Activated CD4-positive, alpha-beta T cell treated with anti-CD3 and anti-CD28 coated beads, Interleukin-2, amount 10 ng/mL, durations not matched to agents 24 days and 14 days (primary cell): ENCODE measurements at regions not wholly inside any gene's neighbourhood (a gene's known extent, or its start where the extent isn't known, plus 50 kb on each side); places are given as distances from the start of the nearest gene placed in this dataset.

Source experiments
- DNase-seq: peaks from one replicate; pipeline ENCODE4 v3.0.0; 2022
- H3K27ac Mint-ChIP-seq: one replicate; pipeline ENCODE4 v1.8.0; 2022; ENCODE audit warnings: mild to moderate bottlenecking, mixed read lengths
- H3K27me3 Mint-ChIP-seq: one replicate; pipeline ENCODE4 v1.8.0; 2022; ENCODE audit warnings: mixed read lengths
- H3K36me3 Mint-ChIP-seq: one replicate; pipeline ENCODE4 v1.8.0; 2022; ENCODE audit warnings: low read depth, mild to moderate bottlenecking, mixed read lengths
- H3K4me1 Mint-ChIP-seq: one replicate; pipeline ENCODE4 v1.8.0; 2021; ENCODE audit warnings: mixed read lengths
- H3K4me3 Mint-ChIP-seq: one replicate; pipeline ENCODE4 v1.8.0; 2022; ENCODE audit warnings: mild to moderate bottlenecking, moderate library complexity, mixed read lengths
- H3K9me3 Mint-ChIP-seq: one replicate; pipeline ENCODE4 v1.8.0; 2021; ENCODE audit warnings: mixed read lengths
- intact Hi-C: fragments of 100-400 bp; cut with micrococcal nuclease; formaldehyde crosslinking; loops from one replicate; pipeline ENCODE4 v1.15.1; 2023

- H3K27ac Mint-ChIP-seq = no peak overlapping the region
- DNase-seq = no peak
- no peaks in the 10 kb centered on the region for H3K4me1 Mint-ChIP-seq
- peaks cover 3% of the 10 kb centered on the region for H3K9me3 Mint-ChIP-seq
- no peak overlapping the region for H3K4me3 Mint-ChIP-seq
- intact Hi-C loops = no loop called here
- no peaks in the 10 kb centered on the region for H3K36me3 Mint-ChIP-seq
- no peaks in the 10 kb centered on the region for H3K27me3 Mint-ChIP-seq
Observed at GRCh38 chr3:164608554-164609276, 469.6 kb downstream of the SI start.

DNA sequence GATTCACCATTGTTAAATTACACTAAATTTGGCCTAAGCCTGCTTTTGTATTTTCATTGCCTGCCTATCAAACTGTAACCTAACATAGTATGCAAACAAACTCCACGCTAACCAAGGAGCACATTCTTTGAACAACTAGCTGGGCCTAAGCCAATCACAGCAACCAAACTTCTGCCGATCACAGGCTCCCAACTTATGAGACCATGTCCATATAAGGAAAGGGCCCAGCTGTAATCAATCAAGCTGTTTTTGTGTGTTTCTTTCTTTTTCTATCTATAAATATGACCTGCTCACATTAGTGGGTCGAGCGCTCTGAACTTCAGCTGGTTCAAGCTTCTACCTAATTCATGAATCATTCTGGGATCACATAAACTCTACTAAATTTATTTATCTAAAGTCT is 473.6 kb downstream of the SI start:
- Mint-ChIP-seq H3K4me1 (no peaks in the 10 kb centered on the region), H3K4me3 (no peak overlapping the region), H3K27ac (no peak overlapping the region), H3K9me3 (peaks cover 3% of the 10 kb centered on the region), H3K36me3 (no peaks in the 10 kb centered on the region), H3K27me3 (no peaks in the 10 kb centered on the region)
- DNase-seq = no peak
- intact Hi-C loops = no loop called here

DNA sequence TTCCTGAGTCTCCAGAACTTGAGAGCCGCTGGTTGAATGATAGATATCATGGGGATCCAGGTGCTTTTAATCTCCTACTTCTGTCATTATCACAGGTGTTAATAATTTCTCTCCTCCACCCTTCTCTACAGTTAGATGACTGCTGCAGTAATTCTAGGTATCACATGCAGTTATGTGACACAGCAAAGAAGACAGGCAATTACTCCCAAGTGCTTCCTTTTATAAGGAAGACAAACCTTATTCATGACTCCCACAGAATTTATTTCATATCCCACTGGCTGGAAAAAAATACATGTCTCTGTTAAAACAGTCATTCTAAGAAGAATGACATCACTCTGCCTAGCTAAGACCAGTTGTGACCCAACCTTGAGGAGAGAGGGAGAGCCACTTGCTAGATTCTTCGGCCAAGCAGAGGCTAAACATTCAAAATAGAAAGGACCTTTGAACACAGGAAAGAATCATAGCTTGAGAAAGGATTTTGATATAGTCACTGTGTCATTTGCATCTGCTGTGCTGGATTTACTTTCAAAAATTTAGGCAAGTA is 500.6 kb downstream of the SI start:
- intact Hi-C loops = no loop called here
- H3K27ac Mint-ChIP-seq = no peak overlapping the region
- H3K27me3 Mint-ChIP-seq = no peaks in the 10 kb centered on the region
- DNase-seq = no peak
- no peaks in the 10 kb centered on the region for H3K36me3 Mint-ChIP-seq
- H3K4me3 Mint-ChIP-seq = no peak overlapping the region
- H3K9me3 Mint-ChIP-seq = peaks cover 3% of the 10 kb centered on the region
- no peaks in the 10 kb centered on the region for H3K4me1 Mint-ChIP-seq

- H3K36me3 Mint-ChIP-seq = no peaks in the 10 kb centered on the region
- intact Hi-C loops = no loop called here
- H3K9me3 Mint-ChIP-seq = no peaks in the 10 kb centered on the region
- no peaks in the 10 kb centered on the region for H3K4me1 Mint-ChIP-seq
- no peak overlapping the region for H3K27ac Mint-ChIP-seq
- no peak for DNase-seq
- no peak overlapping the region for H3K4me3 Mint-ChIP-seq
- H3K27me3 Mint-ChIP-seq = no peaks in the 10 kb centered on the region
Observed at GRCh38 chr3:164572436-164572835, 505.9 kb downstream of the SI start.

DNA sequence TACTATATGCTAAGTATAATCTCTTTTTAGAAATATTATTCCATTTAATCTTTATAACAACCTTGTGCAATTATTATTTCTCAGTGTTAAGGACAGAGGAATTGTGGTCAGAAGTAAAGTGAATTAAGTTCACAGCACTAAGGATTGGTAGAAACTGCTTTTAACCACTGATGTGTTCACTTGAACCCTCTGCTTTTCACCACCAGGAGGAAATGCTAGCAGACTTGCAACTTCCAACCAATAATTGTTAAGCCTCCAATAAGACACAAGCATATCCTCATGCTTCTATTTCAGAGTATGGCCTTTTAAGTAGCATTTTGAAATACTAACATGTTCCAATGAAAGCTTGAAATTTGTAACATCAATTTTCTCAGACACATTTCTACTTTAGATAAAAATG is 527.4 kb downstream of the SI start:
- Mint-ChIP-seq H3K27ac (no peak overlapping the region), H3K27me3 (no peaks in the 10 kb centered on the region), H3K9me3 (peaks cover 3% of the 10 kb centered on the region), H3K4me3 (no peak overlapping the region), H3K4me1 (no peaks in the 10 kb centered on the region), H3K36me3 (no peaks in the 10 kb centered on the region)
- DNase-seq = no peak
- intact Hi-C loops = no loop called here

- H3K4me3 Mint-ChIP-seq = no peak overlapping the region
- no peaks in the 10 kb centered on the region for H3K27me3 Mint-ChIP-seq
- no peak overlapping the region for H3K27ac Mint-ChIP-seq
- H3K36me3 Mint-ChIP-seq = no peaks in the 10 kb centered on the region
- no peaks in the 10 kb centered on the region for H3K4me1 Mint-ChIP-seq
- intact Hi-C loops = no loop called here
- peaks cover 4% of the 10 kb centered on the region for H3K9me3 Mint-ChIP-seq
- DNase-seq = no peak
Observed at GRCh38 chr3:164539215-164539614, 539.1 kb downstream of the SI start.

DNA sequence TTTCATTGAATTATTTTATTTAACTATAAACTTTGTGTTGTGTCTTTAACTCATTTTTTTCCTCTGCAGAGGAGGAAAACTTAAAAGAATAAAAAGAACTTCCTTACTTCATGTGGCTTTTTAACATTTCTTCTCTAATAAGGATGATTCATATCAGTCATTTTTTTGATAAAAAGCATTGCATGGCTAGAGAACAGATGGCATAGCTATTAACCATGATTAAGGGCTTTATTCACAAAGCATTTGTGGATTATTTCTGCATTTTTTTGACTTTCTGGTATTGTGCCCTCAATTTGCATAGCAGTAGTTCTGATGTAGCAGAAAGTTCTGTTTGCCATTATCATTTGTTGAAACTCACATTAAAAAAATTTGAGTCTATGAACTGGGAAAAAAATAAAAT is 540.8 kb downstream of the SI start:
- DNase-seq = no peak
- no peak overlapping the region for H3K4me3 Mint-ChIP-seq
- no peak overlapping the region for H3K27ac Mint-ChIP-seq
- H3K27me3 Mint-ChIP-seq = no peaks in the 10 kb centered on the region
- no peaks in the 10 kb centered on the region for H3K36me3 Mint-ChIP-seq
- intact Hi-C loops = no loop called here
- no peaks in the 10 kb centered on the region for H3K4me1 Mint-ChIP-seq
- H3K9me3 Mint-ChIP-seq = no peaks in the 10 kb centered on the region

- intact Hi-C loops = no loop called here
- Mint-ChIP-seq H3K4me1 (no peaks in the 10 kb centered on the region), H3K9me3 (no peaks in the 10 kb centered on the region), H3K27ac (no peak overlapping the region), H3K27me3 (no peaks in the 10 kb centered on the region), H3K4me3 (no peak overlapping the region), H3K36me3 (no peaks in the 10 kb centered on the region)
- DNase-seq = no peak
Observed at GRCh38 chr3:164533275-164533674, 545.0 kb downstream of the SI start.

- Mint-ChIP-seq H3K4me1 (no peaks in the 10 kb centered on the region), H3K36me3 (no peaks in the 10 kb centered on the region), H3K27ac (no peak overlapping the region), H3K9me3 (peaks cover 4% of the 10 kb centered on the region), H3K27me3 (no peaks in the 10 kb centered on the region), H3K4me3 (no peak overlapping the region)
- DNase-seq = no peak
- intact Hi-C loops = no loop called here
Observed at GRCh38 chr3:164526250-164526649, 552.0 kb downstream of the SI start.

DNA sequence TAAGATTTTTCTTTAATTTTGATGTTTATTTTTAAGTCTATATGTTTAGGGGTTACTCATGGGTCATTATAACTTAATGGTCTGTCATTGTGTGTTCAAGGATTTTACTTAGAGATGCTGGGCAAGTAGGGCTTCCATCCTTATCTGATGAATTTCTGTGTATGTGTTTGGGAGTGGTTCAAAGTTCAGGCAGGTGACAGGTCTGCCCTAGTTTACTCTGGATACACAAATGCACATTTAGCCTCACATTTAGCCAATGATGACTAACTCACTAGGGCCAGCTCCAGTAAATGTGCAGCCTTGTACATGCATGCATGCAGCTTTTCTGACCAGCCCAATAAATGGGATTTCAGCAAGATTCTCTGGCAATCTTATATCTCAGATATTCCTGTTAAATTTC is 554.1 kb downstream of the SI start:
- peaks cover 4% of the 10 kb centered on the region for H3K9me3 Mint-ChIP-seq
- no peak overlapping the region for H3K27ac Mint-ChIP-seq
- H3K4me1 Mint-ChIP-seq = no peaks in the 10 kb centered on the region
- intact Hi-C loops = no loop called here
- H3K4me3 Mint-ChIP-seq = no peak overlapping the region
- no peaks in the 10 kb centered on the region for H3K27me3 Mint-ChIP-seq
- DNase-seq = no peak
- H3K36me3 Mint-ChIP-seq = no peaks in the 10 kb centered on the region

DNA sequence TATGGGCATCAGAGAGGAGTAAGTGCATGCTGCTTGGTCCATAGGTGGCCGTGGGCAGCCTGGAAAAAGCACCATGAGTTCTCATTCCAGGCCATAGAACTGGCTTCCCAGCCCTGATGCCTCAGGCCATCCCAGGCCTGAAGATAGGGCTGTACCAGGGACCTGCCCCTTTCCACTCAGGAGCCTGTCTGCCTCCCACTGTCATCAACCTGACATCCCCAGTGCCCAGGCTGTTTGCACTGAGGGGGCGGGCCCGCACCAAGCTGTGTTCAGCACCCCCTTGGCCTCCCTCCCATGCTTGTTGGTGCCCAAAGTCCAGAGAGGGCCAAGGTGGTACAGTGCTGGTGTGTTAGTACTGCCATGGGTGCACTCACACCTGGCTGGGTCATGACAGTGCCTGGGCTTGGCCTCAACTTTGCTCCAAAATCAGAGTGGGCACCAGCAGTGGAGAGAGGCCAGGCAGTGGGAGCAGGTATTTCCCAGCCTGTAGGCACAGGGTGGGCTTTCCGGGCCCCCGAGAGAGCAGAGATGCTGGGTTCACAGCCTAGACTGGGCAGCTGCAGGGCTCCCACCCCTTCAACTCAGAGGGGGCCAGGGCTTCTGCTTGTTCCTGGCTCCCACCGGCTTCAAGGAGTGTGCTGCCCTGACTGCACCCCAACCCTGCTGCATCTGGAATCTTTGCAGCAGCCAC is 556.1 kb downstream of the SI start:
- Mint-ChIP-seq H3K4me3 (no peak overlapping the region), H3K27me3 (no peaks in the 10 kb centered on the region), H3K36me3 (no peaks in the 10 kb centered on the region), H3K4me1 (no peaks in the 10 kb centered on the region), H3K9me3 (peaks cover 8% of the 10 kb centered on the region), H3K27ac (no peak overlapping the region)
- intact Hi-C loops = no loop called here
- no peak for DNase-seq

DNA sequence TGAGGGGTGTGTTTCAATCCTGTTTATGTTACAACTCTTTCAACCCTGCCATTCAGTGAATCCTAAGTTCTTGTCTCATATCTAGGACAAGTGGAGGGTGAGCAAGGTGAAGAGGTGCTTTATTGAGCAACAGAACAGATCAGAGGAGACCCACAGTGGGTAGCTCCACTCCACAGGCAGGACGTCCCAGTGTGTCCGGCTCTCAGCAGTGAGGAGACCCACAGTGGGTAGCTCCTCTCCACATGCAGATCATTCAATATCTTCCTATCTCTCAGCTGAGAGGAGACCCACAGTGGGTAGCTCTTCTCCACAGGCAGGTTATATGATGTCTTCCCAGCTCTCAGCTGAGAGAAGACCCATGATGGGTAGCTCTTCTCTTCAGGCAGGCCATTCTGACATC is 556.7 kb downstream of the SI start:
- no peak for DNase-seq
- H3K4me1 Mint-ChIP-seq = no peaks in the 10 kb centered on the region
- intact Hi-C loops = no loop called here

GRCh38 chr3:164521139-164521538 is 557.2 kb downstream of the SI start:
- H3K9me3 Mint-ChIP-seq = peaks cover 8% of the 10 kb centered on the region
- H3K27ac Mint-ChIP-seq = no peak overlapping the region
- DNase-seq = no peak
- no peaks in the 10 kb centered on the region for H3K36me3 Mint-ChIP-seq
- no peaks in the 10 kb centered on the region for H3K27me3 Mint-ChIP-seq
- intact Hi-C loops = no loop called here
- H3K4me1 Mint-ChIP-seq = no peaks in the 10 kb centered on the region
- no peak overlapping the region for H3K4me3 Mint-ChIP-seq

More for the DNA sequence above, 556.7 kb downstream of the SI start:
- H3K4me3 Mint-ChIP-seq = no peak overlapping the region
- no peaks in the 10 kb centered on the region for H3K27me3 Mint-ChIP-seq
- H3K27ac Mint-ChIP-seq = no peak overlapping the region
- peaks cover 8% of the 10 kb centered on the region for H3K9me3 Mint-ChIP-seq
- H3K36me3 Mint-ChIP-seq = no peaks in the 10 kb centered on the region

- H3K27me3 Mint-ChIP-seq = no peaks in the 10 kb centered on the region
- no peaks in the 10 kb centered on the region for H3K4me1 Mint-ChIP-seq
- H3K9me3 Mint-ChIP-seq = peaks cover 4% of the 10 kb centered on the region
- intact Hi-C loops = no loop called here
- DNase-seq = no peak
- no peak overlapping the region for H3K4me3 Mint-ChIP-seq
- no peak overlapping the region for H3K27ac Mint-ChIP-seq
- no peaks in the 10 kb centered on the region for H3K36me3 Mint-ChIP-seq
Observed at GRCh38 chr3:164515256-164515655, 563.0 kb downstream of the SI start.
